ENCODE measurements at regions not wholly inside any gene's neighbourhood (a gene's known extent, or its start where the extent isn't known, plus 50 kb on each side); places are given as distances from the start of the nearest gene placed in this dataset.

DNA sequence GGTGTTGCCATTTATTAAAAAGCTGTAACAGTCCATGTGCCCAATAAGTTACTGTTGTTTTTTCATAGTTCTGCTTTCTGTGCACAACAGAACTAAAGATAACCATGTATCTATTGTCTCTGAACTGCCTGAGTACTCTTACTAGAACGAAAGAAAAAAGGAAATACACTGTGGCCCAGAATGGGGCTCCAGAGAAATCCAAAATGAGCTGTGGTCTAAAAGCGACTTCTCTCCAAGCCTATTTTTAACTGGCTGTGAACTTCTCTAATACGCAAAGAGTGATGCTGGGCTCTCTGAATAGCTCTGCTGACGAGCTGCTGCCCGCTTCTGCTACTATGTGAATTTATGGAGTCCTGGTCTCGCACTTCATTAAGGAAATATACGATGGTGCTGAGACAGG lies 56.2 kb upstream of the LPP start:
- no peak overlapping the region for H3K27ac ChIP-seq (ENCODE audit: low read depth in 1 of 2, low read length in 2 of 2)
- WGBS: 84% methylated on average over 7 of the region's 7 CpGs
- no peak for DNase-seq (ENCODE audit: low spot score)
- H3K9ac ChIP-seq (ENCODE audit: low read depth in 1 of 2, low read length in 2 of 2): no peak overlapping the region
- no peaks in the 10 kb centered on the region for H3K4me1 ChIP-seq (ENCODE audit: control insufficient read depth in 4 of 4, insufficient read depth in 4 of 4, low read length in 3 of 4)
- H3K27me3 ChIP-seq (ENCODE audit: control insufficient read depth in 4 of 4, insufficient read depth in 4 of 4, low read length in 3 of 4): no peaks in the 10 kb centered on the region
- H3K36me3 ChIP-seq (ENCODE audit: control insufficient read depth in 4 of 4, insufficient read depth in 3 of 4, low read depth in 1 of 4, low read length in 3 of 4): no peaks in the 10 kb centered on the region
- TF ChIP-seq NR2F2 (IDR thresholded peaks at IDR 0.05): no peak
- no peak for TF ChIP-seq FOXA1 (IDR thresholded peaks at IDR 0.05)
- TF ChIP-seq YY1 (IDR thresholded peaks at IDR 0.05): no peak
- TF ChIP-seq, protein P1, sequence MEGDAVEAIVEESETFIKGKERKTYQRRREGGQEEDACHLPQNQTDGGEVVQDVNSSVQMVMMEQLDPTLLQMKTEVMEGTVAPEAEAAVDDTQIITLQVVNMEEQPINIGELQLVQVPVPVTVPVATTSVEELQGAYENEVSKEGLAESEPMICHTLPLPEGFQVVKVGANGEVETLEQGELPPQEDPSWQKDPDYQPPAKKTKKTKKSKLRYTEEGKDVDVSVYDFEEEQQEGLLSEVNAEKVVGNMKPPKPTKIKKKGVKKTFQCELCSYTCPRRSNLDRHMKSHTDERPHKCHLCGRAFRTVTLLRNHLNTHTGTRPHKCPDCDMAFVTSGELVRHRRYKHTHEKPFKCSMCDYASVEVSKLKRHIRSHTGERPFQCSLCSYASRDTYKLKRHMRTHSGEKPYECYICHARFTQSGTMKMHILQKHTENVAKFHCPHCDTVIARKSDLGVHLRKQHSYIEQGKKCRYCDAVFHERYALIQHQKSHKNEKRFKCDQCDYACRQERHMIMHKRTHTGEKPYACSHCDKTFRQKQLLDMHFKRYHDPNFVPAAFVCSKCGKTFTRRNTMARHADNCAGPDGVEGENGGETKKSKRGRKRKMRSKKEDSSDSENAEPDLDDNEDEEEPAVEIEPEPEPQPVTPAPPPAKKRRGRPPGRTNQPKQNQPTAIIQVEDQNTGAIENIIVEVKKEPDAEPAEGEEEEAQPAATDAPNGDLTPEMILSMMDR (IDR thresholded peaks at IDR 0.05; ENCODE audit: low read depth, low read length, missing input control): no peak
- TF ChIP-seq HNF4G (IDR thresholded peaks at IDR 0.05): no peak
- TF ChIP-seq, protein P2, sequence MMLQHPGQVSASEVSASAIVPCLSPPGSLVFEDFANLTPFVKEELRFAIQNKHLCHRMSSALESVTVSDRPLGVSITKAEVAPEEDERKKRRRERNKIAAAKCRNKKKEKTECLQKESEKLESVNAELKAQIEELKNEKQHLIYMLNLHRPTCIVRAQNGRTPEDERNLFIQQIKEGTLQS (IDR thresholded peaks at IDR 0.05): no peak
- TF ChIP-seq, protein P3, sequence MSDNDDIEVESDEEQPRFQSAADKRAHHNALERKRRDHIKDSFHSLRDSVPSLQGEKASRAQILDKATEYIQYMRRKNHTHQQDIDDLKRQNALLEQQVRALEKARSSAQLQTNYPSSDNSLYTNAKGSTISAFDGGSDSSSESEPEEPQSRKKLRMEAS (IDR thresholded peaks at IDR 0.05): no peak
- no peak for TF ChIP-seq EGR1 (IDR thresholded peaks at IDR 0.05; ENCODE audit: low read depth in 2 of 2)
- TF ChIP-seq TAF1 (conservative IDR thresholded peaks at IDR 0.05): no peak
- TF ChIP-seq HNF4A (conservative IDR thresholded peaks at IDR 0.05): no peak
- peaks cover 1 to 11% (median 8%) of the 10 kb centered on the region in 4 donors for H3K9me3 ChIP-seq (ENCODE audit: control insufficient read depth in 4 of 4, low read length in 3 of 4)
- H3K4me3 ChIP-seq (ENCODE audit: low read depth in 1 of 3, low read length in 3 of 3): no peak overlapping the region

DNA sequence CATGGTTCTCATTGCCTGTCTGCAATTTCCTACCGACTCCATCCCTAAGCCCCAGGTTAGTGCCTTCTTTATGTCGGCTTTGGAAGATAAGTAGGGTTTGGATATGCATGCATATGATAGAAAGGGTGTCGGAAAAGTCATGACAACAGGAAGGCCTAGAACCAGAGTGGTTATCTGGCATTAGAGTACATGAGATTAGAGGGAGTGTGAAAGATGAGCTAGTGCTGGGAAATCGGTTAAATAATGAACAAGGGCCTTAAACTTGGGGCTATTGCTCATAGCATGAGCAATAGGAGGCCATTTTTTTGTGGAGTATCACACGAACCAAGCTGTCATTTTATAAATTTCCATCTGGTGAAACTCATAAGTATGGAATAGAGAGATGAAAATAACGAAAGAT lies 54.0 kb upstream of the LPP start:
- Histone ChIP-seq H3K4me3 (ENCODE audit: low read depth in 1 of 3, low read length in 3 of 3) (peak overlapping the region in 1 of 3 donors; percentile 21), H3K27me3 (ENCODE audit: control insufficient read depth in 4 of 4, insufficient read depth in 4 of 4, low read length in 3 of 4) (no peaks in the 10 kb centered on the region), H3K4me1 (ENCODE audit: control insufficient read depth in 4 of 4, insufficient read depth in 4 of 4, low read length in 3 of 4) (no peaks in the 10 kb centered on the region), H3K9me3 (ENCODE audit: control insufficient read depth in 4 of 4, low read length in 3 of 4) (peaks cover 1 to 11% (median 8%) of the 10 kb centered on the region in 4 donors), H3K27ac (ENCODE audit: low read depth in 1 of 2, low read length in 2 of 2) (no peak overlapping the region), H3K9ac (ENCODE audit: low read depth in 1 of 2, low read length in 2 of 2) (no peak overlapping the region), H3K36me3 (ENCODE audit: control insufficient read depth in 4 of 4, insufficient read depth in 3 of 4, low read depth in 1 of 4, low read length in 3 of 4) (no peaks in the 10 kb centered on the region)
- TF ChIP-seq EGR1 (IDR thresholded peaks at IDR 0.05; ENCODE audit: low read depth in 2 of 2) (no peak), RXRA (IDR thresholded peaks at IDR 0.05) (no peak), HNF4A (conservative IDR thresholded peaks at IDR 0.05) (no peak), GABPA (IDR thresholded peaks at IDR 0.05 in 1 of 2, conservative IDR thresholded peaks at IDR 0.05 in 1 of 2) (no peak), TAF1 (conservative IDR thresholded peaks at IDR 0.05) (no peak), YY1 (IDR thresholded peaks at IDR 0.05) (no peak), FOXA2 (IDR thresholded peaks at IDR 0.05) (no peak), FOXA1 (IDR thresholded peaks at IDR 0.05) (no peak), RAD21 (IDR thresholded peaks at IDR 0.05) (no peak), HNF4G (IDR thresholded peaks at IDR 0.05) (no peak)
- TF ChIP-seq, protein P1 (IDR thresholded peaks at IDR 0.05; ENCODE audit: low read depth, low read length, missing input control): no peak
- TF ChIP-seq, protein P4, sequence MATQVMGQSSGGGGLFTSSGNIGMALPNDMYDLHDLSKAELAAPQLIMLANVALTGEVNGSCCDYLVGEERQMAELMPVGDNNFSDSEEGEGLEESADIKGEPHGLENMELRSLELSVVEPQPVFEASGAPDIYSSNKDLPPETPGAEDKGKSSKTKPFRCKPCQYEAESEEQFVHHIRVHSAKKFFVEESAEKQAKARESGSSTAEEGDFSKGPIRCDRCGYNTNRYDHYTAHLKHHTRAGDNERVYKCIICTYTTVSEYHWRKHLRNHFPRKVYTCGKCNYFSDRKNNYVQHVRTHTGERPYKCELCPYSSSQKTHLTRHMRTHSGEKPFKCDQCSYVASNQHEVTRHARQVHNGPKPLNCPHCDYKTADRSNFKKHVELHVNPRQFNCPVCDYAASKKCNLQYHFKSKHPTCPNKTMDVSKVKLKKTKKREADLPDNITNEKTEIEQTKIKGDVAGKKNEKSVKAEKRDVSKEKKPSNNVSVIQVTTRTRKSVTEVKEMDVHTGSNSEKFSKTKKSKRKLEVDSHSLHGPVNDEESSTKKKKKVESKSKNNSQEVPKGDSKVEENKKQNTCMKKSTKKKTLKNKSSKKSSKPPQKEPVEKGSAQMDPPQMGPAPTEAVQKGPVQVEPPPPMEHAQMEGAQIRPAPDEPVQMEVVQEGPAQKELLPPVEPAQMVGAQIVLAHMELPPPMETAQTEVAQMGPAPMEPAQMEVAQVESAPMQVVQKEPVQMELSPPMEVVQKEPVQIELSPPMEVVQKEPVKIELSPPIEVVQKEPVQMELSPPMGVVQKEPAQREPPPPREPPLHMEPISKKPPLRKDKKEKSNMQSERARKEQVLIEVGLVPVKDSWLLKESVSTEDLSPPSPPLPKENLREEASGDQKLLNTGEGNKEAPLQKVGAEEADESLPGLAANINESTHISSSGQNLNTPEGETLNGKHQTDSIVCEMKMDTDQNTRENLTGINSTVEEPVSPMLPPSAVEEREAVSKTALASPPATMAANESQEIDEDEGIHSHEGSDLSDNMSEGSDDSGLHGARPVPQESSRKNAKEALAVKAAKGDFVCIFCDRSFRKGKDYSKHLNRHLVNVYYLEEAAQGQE (IDR thresholded peaks at IDR 0.05): no peak
- TF ChIP-seq, protein P5, sequence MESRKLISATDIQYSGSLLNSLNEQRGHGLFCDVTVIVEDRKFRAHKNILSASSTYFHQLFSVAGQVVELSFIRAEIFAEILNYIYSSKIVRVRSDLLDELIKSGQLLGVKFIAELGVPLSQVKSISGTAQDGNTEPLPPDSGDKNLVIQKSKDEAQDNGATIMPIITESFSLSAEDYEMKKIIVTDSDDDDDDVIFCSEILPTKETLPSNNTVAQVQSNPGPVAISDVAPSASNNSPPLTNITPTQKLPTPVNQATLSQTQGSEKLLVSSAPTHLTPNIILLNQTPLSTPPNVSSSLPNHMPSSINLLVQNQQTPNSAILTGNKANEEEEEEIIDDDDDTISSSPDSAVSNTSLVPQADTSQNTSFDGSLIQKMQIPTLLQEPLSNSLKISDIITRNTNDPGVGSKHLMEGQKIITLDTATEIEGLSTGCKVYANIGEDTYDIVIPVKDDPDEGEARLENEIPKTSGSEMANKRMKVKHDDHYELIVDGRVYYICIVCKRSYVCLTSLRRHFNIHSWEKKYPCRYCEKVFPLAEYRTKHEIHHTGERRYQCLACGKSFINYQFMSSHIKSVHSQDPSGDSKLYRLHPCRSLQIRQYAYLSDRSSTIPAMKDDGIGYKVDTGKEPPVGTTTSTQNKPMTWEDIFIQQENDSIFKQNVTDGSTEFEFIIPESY (IDR thresholded peaks at IDR 0.05): no peak
- TF ChIP-seq, protein P2 (IDR thresholded peaks at IDR 0.05): no peak
- WGBS: 89% methylated on average over 6 of the region's 6 CpGs
- DNase-seq (ENCODE audit: low spot score): no peak

Measured in liver (tissue), 8 donors.